GM10248 (cell line): ENCODE measurements at regions not wholly inside any gene's neighbourhood (a gene's known extent, or its start where the extent isn't known, plus 50 kb on each side); places are given as distances from the start of the nearest gene placed in this dataset.

Experiments
- CTCF ChIA-PET: fragments of 300-600 bp; sonication (Branson Sonifier 250); formaldehyde crosslinking; extraction: SDS; loops from one replicate; lab custom pipeline; 2021; ENCODE audit warnings: antibody characterized with exemption; lab: Yijun Ruan, JAX
- POLR2A ChIA-PET: fragments of 350-650 bp; sonication (Branson Sonifier 250); formaldehyde crosslinking; extraction: SDS; loops from one replicate; lab custom pipeline; 2020; ENCODE audit warnings: antibody characterized with exemption; lab: Yijun Ruan, JAX
- DNase-seq: peaks from one replicate; pipeline ENCODE4 v3.0.0; 2012; ENCODE audit errors: extremely low spot score
- CTCF ChIP-seq: IDR thresholded peaks from 2 replicates; pipeline ENCODE4 v1.5.1; 2012; ENCODE audit warnings: mild to moderate bottlenecking, low read depth; ENCODE audit errors: extremely low read depth, missing control alignments, control extremely low read depth

DNA sequence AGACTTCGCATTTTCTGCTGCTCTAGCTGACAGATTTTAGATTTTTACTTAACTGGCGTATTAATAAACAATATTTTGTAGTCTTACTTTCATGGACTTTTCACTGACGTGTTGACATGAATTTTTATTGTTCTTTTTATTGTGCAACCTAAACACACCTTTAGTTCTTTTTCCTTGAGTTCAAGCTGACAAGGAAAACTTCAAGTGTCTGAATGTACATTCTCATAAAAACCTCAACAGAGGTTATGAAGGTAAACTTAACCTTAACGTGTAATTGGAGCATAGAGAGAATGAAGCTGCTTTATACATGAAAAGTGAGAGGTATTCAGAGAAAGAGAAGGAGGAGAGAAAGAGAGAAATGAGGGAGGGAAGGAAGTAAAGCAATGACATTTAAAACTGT lies 364.3 kb upstream of the CT83 start:
- no peak for TF ChIP-seq CTCF
- no peak for DNase-seq
- POLR2A ChIA-PET: no interaction called here
- CTCF ChIA-PET: no interaction called here

DNA sequence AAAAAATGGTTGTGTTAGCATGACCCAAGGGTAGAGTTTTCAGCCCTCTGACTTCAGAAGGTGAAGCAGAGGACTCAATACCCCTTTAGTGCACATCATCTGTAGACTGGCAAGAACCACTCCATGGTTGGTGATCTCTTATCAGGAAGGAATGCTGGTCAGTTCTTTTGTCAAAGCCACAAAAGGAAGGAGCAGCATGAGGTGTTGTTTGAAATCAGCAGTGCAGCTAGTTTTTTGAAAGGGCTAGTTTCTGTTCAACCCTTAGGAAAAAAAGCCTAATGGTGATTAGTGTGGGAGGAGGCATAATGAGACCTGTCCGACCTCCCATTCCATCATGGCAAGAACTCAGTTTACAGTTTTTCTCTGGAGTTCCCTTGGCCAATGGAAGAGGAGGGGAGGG lies 362.0 kb upstream of the CT83 start:
- no peak for DNase-seq
- ChIA-PET POLR2A (no interaction called here), CTCF (no interaction called here)
- TF ChIP-seq CTCF: no peak

- DNase-seq: no peak
- POLR2A ChIA-PET: no interaction called here
- CTCF ChIA-PET: no interaction called here
- no peak for TF ChIP-seq CTCF
Observed at GRCh38 chrX:116823677-116824076, 360.9 kb upstream of the CT83 start.

DNA sequence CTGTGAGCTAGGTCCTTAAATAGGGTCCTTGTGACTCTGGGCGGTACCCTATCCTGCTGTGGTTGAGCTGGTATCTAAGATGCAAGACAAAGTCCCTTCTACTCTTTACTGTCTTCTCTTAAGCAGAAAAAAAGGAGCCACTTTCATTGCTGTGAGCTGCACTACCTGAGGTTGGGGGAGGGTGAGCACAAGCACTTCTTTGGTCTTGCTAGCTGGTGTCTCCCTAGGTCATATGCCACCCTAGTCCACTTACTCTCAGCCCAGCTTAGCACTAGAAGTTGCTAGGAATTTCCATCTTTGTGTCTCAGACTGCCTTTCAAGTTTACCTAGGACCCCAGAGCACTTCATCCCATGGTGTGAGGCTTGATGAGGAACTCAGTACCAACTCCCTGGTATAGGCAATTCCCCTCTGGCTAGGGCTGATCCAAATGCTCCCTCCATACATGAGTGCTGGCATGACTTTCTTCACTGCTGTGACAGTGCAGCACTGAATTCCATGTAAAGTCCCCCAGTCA lies 343.6 kb upstream of the CT83 start:
- ChIA-PET CTCF (interaction anchor here (1.0 kb wide), 1 partner anchor 13 kb away, joined by 3 read pairs; no protein-coding TSS in a partner anchor), POLR2A (no interaction called here)
- DNase-seq: no peak
- TF ChIP-seq CTCF: no peak

GRCh38 chrX:116801943-116802342 lies 339.2 kb upstream of the CT83 start:
- CTCF ChIA-PET: no interaction called here
- no peak for DNase-seq
- POLR2A ChIA-PET: no interaction called here
- TF ChIP-seq CTCF: no peak

DNA sequence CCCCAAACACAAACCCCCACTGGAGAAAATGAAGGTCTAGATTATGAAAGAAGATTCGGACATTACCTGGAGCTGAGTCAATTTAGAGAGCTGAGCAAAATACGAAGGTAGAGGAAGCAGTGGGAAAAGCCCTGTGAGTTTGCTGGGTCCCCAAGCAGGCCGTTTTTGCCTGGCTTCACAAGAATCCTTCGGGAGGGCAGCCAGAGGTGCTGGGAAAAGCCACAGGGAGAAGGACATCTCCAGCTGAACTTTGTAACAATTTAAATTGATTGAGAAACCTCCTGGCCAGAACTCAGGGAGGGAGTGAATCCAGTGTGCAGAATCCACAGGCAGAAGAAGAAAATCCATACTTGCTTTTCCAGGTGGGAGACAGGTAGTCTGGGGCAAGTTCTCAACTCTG lies 319.1 kb upstream of the CT83 start:
- CTCF ChIA-PET: no interaction called here
- POLR2A ChIA-PET: no interaction called here
- no peak for DNase-seq
- no peak for TF ChIP-seq CTCF

DNA sequence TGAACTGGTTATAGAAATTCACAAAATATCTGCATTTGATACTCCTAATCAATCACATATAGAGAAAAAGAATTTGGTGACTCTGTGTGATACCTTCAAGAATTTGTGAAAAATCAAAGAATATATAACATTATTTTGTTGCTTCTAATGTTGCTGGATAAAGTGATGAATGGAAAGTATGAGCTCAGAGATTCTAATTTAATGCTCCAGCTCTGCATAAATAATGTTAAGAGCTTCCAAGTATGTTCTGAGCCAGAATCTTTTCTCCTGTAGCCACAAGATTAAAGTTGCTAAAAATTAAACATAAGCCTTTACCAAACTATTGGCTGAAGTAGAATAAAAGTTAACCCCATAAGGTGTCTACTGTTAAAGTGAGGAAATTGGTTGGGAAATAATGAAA lies 294.7 kb upstream of the CT83 start:
- no peak for TF ChIP-seq CTCF
- ChIA-PET CTCF (no interaction called here), POLR2A (no interaction called here)
- no peak for DNase-seq
